Neural cell (in vitro differentiated cells): ENCODE measurements at regions not wholly inside any gene's neighbourhood (a gene's known extent, or its start where the extent isn't known, plus 50 kb on each side); places are given as distances from the start of the nearest gene placed in this dataset.

Experiments
- H2AFZ ChIP-seq: fragments of 200-600, 300-800 bp; sonication (generic), shearing (Covaris generic); 2 replicates; pipeline ENCODE4 v1.6.0; 2014; ENCODE audit warnings: low read depth, mild to moderate bottlenecking, antibody characterized with exemption, low read length, moderate library complexity
- H3F3A ChIP-seq: fragments of 200-600 bp; shearing (Covaris generic); 2 replicates; pipeline ENCODE4 v1.6.1; 2016; ENCODE audit warnings: mild to moderate bottlenecking, moderate library complexity, mixed read lengths, antibody characterized with exemption, low read length; ENCODE audit not compliant: insufficient read depth, poor library complexity, severe bottlenecking
- H3K27ac ChIP-seq: fragments of 200-600, 300-800 bp; sonication (generic), shearing (Covaris generic); 2 replicates; pipeline ENCODE4 v1.5.1; 2014; ENCODE audit warnings: mild to moderate bottlenecking, low read length, moderate library complexity
- H3K27me3 ChIP-seq: fragments of 300-800, 200-600 bp; sonication (generic), shearing (Covaris generic); 2 replicates; pipeline ENCODE4 v1.6.0; 2014; ENCODE audit warnings: mild to moderate bottlenecking, low read depth, low read length, moderate library complexity; ENCODE audit not compliant: insufficient read depth
- H3K36me3 ChIP-seq: fragments of 300-800, 200-600 bp; sonication (generic), shearing (Covaris generic); 2 replicates; pipeline ENCODE4 v1.5.1; 2014; ENCODE audit warnings: mild to moderate bottlenecking, antibody characterized with exemption, low read length, moderate library complexity; ENCODE audit not compliant: insufficient read depth
- H3K4me2 ChIP-seq: fragments of 300-800, 200-600 bp; sonication (generic), shearing (Covaris generic); 2 replicates; pipeline ENCODE4 v1.6.0; 2014; ENCODE audit warnings: mild to moderate bottlenecking, low read length
- H3K4me3 ChIP-seq: fragments of 300-800, 200-600 bp; sonication (generic), shearing (Covaris generic); 2 replicates; pipeline ENCODE4 v1.5.1; 2014; ENCODE audit warnings: mild to moderate bottlenecking, low read length, moderate library complexity
- H3K79me2 ChIP-seq: fragments of 200-600 bp; shearing (Covaris generic); replicated peaks from 2 replicates; pipeline ENCODE4 v1.6.0; 2014; ENCODE audit warnings: mild to moderate bottlenecking, low read length, moderate library complexity; ENCODE audit not compliant: insufficient read depth
- H3K9ac ChIP-seq: fragments of 300-800, 200-600 bp; sonication (generic), shearing (Covaris generic); 2 replicates; pipeline ENCODE4 v1.6.1; 2016; ENCODE audit warnings: mild to moderate bottlenecking, low read length, mixed read lengths
- H3K9me2 ChIP-seq: fragments of 200-600 bp; shearing (Covaris generic); 2 replicates; pipeline ENCODE4 v1.6.1; 2016; ENCODE audit warnings: mild to moderate bottlenecking, low read length, mixed read lengths; ENCODE audit not compliant: insufficient read depth
- H3K9me3 ChIP-seq: fragments of 200-600, 300-800 bp; sonication (generic), shearing (Covaris generic); 2 replicates; pipeline ENCODE4 v1.6.1; 2016; ENCODE audit warnings: mild to moderate bottlenecking, mixed run types, low read length, moderate library complexity, mixed read lengths
- H4K20me1 ChIP-seq: fragments of 200-600 bp; shearing (Covaris generic); 2 replicates; pipeline ENCODE4 v1.6.1; 2016; ENCODE audit warnings: mild to moderate bottlenecking, mixed run types; ENCODE audit not compliant: insufficient read depth
- EP300 ChIP-seq: fragments of 450-650 bp; conservative IDR thresholded peaks from 2 replicates; pipeline ENCODE4 v1.6.1; 2014; ENCODE audit warnings: antibody characterized with exemption, mild to moderate bottlenecking, moderate library complexity; ENCODE audit not compliant: poor library complexity, severe bottlenecking
- EZH2 ChIP-seq: fragments of 200-600, 300-800 bp; shearing (Covaris generic), sonication (generic); IDR thresholded peaks from 2 replicates; pipeline ENCODE4 v1.6.1; 2014; ENCODE audit warnings: antibody characterized with exemption, low read length, borderline replicate concordance, mild to moderate bottlenecking; ENCODE audit not compliant: insufficient read depth, poor library complexity, severe bottlenecking
- MXI1 ChIP-seq: fragments of 450-650 bp; conservative IDR thresholded peaks from 2 replicates; pipeline ENCODE4 v1.6.1; 2014; ENCODE audit warnings: antibody characterized with exemption, mild to moderate bottlenecking; ENCODE audit not compliant: poor library complexity, severe bottlenecking
- POLR2AphosphoS5 ChIP-seq: IDR thresholded peaks from 2 replicates; pipeline ENCODE4 v1.6.1; 2012
- RAD21 ChIP-seq: fragments of 450-650 bp; conservative IDR thresholded peaks from 2 replicates; pipeline ENCODE4 v1.6.1; 2014; ENCODE audit warnings: antibody characterized with exemption, mild to moderate bottlenecking, moderate library complexity
- REST ChIP-seq: IDR thresholded peaks from 2 replicates; pipeline ENCODE4 v1.6.1; 2012; ENCODE audit warnings: borderline replicate concordance
- SMC3 ChIP-seq: fragments of 450-650 bp; conservative IDR thresholded peaks from 2 replicates; pipeline ENCODE4 v1.6.1; 2014; ENCODE audit warnings: antibody characterized with exemption, mild to moderate bottlenecking, moderate library complexity; ENCODE audit not compliant: poor library complexity
- TAF1 ChIP-seq: IDR thresholded peaks from 2 replicates; pipeline ENCODE4 v1.6.1; 2012; ENCODE audit warnings: low read depth
- TF ChIP-seq, protein P1 (sequence below): fragments of 450-650 bp; IDR thresholded peaks from 2 replicates; pipeline ENCODE4 v1.5.1; 2014; ENCODE audit warnings: antibody characterized with exemption, mild to moderate bottlenecking, moderate library complexity; ENCODE audit not compliant: poor library complexity, severe bottlenecking

DNA sequence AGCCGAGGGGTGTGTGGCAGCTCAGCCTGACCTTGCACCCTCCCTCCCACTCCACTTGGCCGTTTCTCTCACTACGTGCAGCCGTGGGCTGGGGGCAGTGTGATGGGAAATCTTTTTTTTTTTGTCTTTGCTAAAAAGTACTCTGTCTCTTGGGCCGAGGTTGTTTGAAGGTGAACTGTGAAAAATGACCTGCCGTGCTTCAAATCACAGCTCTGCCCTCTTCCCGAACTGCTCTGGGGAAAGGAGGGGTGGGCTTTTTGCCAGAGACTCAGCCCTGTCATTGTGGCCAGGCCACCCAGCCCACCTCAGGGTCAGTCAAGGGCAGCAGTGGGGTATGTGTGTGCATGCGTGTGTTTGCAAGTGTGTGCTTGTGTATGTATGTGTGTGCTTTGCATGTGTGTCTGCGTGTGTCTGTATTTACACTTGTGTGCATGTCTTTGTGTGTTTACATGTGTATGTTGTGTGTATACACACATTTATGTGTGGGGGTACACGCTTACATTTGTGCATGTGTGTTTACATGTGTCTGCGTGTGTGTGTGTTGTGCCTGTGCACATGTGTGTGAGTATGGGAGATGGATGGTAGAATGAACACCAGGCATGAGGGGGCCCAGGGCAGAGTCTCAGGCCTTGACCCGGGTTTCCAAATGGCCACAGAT lies 61.3 kb upstream of the HAAO start:
- Histone ChIP-seq H3K4me2 (no peak overlapping the region), H3K9ac (no peak overlapping the region)

GRCh38 chr2:42852798-42853197 lies 60.4 kb upstream of the HAAO start:
- H4K20me1 ChIP-seq: no peaks in the 10 kb centered on the region
- H3K36me3 ChIP-seq: no peaks in the 10 kb centered on the region
- H3K9me3 ChIP-seq: no peaks in the 10 kb centered on the region
- H3K4me3 ChIP-seq: no peak overlapping the region
- TF ChIP-seq POLR2AphosphoS5: no peak
- H3K79me2 ChIP-seq: no peaks in the 10 kb centered on the region
- no peak overlapping the region for H3K4me2 ChIP-seq
- no peaks in the 10 kb centered on the region for H3F3A ChIP-seq
- H3K9ac ChIP-seq: no peak overlapping the region
- no peaks in the 10 kb centered on the region for H3K9me2 ChIP-seq
- no peak overlapping the region for H3K27ac ChIP-seq
- no peaks in the 10 kb centered on the region for H3K27me3 ChIP-seq
- H2AFZ ChIP-seq: no peak overlapping the region

More for the DNA sequence above, 61.3 kb upstream of the HAAO start:
- Histone ChIP-seq H4K20me1 (no peaks in the 10 kb centered on the region), H3K9me2 (no peaks in the 10 kb centered on the region), H3F3A (no peaks in the 10 kb centered on the region), H3K9me3 (peaks cover 4% of the 10 kb centered on the region), H3K27ac (no peak overlapping the region), H3K4me3 (no peak overlapping the region), H3K36me3 (no peaks in the 10 kb centered on the region), H3K79me2 (no peaks in the 10 kb centered on the region), H2AFZ (no peak overlapping the region), H3K27me3 (no peaks in the 10 kb centered on the region)
- TF ChIP-seq MXI1 (no peak), EZH2 (no peak), POLR2AphosphoS5 (no peak), TAF1 (no peak), EP300 (no peak), REST (no peak), RAD21 (no peak), SMC3 (no peak)
- TF ChIP-seq, protein P1, sequence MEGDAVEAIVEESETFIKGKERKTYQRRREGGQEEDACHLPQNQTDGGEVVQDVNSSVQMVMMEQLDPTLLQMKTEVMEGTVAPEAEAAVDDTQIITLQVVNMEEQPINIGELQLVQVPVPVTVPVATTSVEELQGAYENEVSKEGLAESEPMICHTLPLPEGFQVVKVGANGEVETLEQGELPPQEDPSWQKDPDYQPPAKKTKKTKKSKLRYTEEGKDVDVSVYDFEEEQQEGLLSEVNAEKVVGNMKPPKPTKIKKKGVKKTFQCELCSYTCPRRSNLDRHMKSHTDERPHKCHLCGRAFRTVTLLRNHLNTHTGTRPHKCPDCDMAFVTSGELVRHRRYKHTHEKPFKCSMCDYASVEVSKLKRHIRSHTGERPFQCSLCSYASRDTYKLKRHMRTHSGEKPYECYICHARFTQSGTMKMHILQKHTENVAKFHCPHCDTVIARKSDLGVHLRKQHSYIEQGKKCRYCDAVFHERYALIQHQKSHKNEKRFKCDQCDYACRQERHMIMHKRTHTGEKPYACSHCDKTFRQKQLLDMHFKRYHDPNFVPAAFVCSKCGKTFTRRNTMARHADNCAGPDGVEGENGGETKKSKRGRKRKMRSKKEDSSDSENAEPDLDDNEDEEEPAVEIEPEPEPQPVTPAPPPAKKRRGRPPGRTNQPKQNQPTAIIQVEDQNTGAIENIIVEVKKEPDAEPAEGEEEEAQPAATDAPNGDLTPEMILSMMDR: no peak
